Stimulated activated CD4-positive, alpha-beta T cell treated with anti-CD3 and anti-CD28 coated beads, Interleukin-1b, Interleukin-23, amount 100 ng/mL, for 24 hours (primary cell): ENCODE measurements at regions not wholly inside any gene's neighbourhood (a gene's known extent, or its start where the extent isn't known, plus 50 kb on each side); places are given as distances from the start of the nearest gene placed in this dataset.
A peak's percentile ranks its signal among the peaks of the same experiment; 100 is the strongest.

Experiments
- DNase-seq, 4 experiments: peaks; one replicate each; pipeline ENCODE4 v3.0.0-alpha.2; 2020; ENCODE audit warnings: low read depth in 4 of 4, low spot score in 1 of 4

DNA sequence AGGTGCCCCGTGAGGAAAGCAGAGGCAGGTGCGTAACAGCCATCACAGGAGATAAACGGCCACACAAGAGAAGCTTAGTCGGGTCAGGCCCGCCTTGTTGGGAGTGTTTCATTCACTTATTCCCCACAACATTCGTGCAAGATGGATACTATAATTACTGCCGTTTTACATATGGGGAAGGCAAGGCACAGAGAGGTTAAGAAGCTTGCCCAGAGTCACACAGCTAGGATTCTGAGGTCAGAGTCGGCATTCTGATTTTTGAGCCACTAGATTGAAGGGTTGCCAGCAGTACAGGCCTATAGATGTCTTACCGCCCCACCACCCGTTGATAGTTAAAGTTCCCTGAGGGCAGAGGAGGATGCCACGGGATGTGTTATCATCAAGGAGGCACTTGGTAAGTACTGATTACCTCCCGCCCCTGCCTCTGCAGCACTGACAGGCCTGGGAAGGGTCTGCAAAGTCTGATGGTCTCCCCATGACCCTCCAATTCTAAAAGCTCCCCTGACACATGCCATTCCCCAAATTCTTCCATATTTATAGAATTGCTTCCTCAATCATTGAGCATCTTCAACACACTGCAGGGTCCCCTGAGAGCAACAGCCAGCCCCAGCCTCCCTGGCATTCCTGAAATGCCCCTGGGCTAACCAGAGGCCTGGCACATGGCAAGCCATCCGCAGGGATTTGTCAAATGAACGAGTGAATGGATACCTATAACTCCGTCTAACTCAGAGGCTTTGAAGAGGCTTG is 74.7 kb upstream of the CLDN14 start:
- no peak for DNase-seq

DNA sequence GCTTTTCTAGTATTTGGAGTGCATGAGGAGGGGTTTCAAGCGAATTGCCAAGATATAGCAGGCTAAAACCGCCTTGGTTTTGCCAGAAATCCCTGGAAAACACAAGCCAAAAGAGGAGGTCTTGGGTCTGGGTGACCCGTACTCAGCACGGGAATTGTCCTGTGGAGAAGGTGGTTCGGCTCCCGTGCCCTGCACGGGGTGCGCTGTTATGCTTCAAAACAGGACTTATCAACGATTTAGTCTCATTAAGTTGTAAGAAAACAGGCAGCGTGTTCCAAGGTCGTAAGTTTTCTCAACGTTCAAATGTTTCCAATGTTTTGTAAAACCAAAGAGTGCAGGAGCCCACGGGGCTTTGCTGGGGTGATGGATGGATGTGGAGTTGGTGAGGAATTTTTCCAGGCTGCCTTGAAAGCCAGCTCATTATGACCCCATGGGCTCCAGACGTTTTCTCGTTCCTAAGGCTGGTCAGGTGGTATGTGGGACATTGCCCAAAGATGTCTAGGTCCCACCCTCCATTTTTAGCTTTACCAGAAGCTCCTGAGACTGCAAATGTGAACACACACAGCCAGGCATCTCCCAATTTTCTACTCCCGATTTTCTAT is 75.4 kb upstream of the CLDN14 start:
- DNase-seq = no peak

DNA sequence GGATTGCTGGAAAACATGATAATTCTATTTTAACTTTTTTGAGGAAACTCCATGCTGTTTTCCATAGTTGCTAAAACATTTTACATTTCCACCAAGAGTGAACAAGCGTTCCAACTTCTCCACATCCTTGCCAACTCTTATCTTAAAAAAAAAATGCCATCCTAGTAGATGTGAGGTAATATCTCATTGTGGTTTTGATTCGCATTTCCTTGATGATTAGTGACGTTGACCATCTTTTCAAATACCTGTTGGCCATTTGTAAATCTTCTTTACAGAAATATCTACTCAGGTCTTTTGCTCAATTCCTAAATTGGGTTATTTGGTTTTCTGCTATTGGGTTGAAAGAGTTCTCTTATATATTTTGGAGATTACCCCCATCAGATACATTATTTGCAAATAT is 77.4 kb upstream of the CLDN14 start:
- no peak for DNase-seq

DNA sequence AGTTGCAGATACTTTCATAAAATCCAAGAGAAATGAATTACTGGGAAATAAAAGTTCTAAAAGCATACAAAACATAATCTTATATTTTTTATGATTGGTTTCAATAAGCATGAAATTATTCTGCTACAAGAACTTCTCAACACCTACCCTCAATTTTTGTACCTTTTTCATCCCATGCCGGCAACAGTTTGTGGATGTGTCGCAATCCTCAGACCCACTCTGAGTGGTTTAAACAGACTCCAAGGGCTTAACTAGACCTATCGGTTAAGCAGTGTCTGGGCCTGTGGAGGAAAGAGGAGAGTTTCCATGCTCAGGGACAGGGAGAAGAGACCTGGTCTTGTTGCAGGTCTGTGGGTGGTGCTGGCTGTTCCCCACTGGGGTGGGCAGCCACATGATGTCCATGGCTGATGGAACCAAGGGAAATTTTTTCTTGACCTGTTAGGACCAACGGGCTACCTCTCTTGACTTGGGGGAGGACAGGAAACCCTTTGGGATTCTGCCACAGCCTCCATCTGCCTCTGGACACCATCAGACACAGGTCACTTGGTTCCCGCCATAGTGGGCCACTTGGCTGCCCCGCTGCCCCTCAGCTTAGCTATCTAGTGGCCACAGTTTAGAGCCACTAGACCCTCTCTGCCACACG is 81.1 kb upstream of the CLDN14 start:
- DNase-seq = no peak

DNA sequence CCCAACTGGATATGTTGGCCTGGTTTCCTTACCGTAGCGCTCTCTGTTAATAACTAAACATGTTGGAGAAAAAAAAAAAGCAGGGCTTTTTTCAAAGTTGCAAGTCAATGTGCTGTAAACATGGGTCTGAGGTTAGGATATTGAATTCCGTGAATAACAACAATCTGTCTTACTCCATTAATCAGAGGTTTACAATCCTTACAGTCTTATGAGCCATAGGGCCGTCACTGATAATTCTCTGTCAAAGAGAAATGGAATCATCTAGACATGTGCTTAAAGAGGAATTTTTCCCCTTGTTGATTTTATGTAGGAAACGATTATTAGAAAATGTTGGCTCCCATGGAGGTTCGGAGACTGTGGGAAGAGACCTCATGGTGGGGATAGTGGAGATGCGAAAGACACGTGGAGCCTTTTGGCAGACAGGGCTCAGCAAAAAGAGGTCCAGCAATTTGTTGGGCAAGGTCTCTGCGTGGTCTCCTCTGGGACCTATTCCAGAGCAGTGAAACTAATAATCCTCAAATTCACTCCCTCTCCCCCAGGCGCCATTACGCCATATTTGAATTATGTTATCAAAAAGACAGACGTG is 83.5 kb upstream of the CLDN14 start:
- no peak for DNase-seq

DNA sequence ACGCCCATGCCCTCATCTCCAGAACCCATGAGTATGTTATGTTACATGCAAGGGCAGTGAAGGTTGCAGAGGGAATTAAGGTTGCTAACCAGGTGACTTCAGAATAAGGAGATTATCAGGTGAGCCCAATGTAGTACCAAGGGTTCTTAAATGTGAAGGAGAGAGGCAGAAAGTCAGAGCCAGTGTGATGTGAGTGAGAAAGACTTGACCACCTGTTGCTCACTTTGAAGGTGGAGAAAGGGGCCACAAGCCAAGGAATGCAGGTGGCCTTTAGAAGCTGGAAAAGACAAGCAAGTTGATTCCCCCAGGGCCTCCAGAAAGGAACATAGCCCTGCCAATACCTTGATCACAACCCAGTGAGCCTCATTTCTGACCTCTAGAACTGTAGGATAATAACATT is 84.7 kb upstream of the CLDN14 start:
- DNase-seq = no peak

DNA sequence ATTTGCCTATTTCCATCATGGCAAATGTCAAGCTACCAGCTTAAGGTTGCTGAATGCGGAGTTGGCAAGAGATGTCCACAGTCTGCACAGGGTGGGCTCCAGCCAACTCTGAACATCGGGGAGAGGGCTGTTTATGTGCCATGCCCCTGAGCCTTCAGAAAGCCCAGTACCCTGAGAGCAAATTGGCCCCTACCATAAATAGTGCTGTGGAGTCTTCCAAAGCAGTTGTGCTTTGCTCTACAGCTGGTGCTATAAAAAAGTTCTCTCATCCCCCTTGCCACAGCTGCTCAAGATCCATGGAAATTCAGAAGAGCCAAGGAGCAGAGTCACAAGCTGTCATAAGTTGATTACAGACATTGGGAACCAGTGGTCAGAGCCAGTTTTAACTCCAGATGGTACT is 85.6 kb upstream of the CLDN14 start:
- no peak for DNase-seq

DNA sequence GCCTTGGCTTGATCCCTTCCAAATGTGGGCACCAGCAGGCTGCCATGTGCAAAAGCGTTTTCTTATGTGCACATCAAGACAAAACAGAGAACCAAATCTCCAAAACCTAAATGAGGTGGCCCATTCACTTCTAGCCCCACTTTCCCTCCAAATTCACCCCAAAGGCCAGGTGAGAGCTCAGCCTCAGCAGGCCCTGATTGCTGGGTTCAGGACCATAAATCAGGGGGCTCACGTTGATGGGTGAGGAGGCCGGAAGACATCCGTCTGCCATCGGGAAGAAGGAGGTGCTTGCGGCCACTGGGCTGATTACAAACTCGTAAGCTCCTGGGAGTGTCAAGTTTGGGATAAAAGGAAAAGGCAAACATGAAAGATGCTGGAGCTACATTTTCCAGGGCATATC is 86.7 kb upstream of the CLDN14 start:
- DNase-seq = no peak

DNA sequence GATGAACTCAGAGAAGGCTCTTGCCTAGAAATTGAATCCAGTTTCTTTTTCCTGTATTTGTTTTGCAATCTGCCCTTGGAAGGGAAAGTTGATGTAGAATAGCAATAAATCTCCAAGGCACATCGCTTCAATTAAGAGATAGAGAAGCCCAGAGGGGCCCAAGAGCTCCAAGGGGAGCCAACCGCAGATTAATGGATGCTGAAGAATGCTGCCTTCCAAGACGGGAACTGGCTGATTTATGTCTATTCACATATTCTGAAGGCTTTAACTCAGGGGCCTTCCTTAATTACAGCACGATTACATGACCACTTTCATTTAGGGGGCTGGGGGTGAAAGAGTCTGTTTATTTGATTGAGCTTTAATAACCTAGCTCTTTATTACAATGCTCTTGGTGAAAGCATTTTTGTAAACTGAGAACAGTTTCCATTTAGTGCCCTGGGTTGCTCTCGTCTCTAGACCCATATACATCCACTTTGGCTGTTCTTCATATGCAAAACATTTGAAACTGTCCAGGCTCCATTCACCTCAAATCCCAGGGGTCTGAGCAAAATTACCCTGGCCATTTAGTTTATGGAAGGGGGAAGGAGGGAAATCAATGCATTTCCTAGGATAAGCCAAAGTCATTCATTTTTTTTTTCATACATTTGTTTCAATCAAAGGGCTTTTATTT is 87.4 kb upstream of the CLDN14 start:
- no peak for DNase-seq

DNA sequence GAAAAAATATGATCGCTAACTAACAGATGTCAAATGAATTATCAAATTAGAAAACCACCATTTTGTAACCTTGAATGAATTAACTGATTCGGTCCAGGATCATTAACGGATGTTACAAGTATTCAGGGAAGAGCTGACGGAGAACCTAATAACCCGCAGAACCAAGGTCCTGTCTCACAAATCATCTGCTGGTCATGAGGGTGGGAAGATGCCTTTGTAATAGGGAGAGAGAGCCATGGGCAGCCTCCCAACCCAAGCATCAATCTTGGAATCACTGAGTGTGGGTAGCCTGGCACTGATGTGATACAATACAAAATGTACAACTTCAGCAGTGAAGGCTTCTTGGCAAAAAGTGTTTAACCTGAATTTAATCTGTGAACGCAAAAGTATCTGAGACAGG is 89.6 kb upstream of the CLDN14 start:
- no peak for DNase-seq

DNA sequence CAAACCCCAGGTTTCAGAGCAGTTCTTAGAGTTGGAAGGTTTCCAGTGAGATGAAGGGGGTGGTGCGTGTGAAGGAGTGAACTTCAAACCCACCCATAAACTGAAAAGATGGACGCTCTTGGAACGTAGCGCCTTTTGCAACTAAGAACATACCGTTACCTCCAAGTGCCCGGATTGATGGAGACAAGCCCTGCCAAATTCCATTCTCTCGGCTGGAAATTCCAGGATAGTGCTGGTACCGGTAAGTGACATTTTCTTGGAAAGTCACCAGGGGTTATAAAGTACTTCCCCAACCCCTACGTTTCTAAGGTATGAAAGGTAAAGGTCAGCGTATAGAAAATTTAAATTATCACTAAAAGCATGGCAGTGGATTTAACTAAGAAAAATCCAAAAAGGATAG is 91.6 kb upstream of the CLDN14 start:
- DNase-seq = no peak

DNA sequence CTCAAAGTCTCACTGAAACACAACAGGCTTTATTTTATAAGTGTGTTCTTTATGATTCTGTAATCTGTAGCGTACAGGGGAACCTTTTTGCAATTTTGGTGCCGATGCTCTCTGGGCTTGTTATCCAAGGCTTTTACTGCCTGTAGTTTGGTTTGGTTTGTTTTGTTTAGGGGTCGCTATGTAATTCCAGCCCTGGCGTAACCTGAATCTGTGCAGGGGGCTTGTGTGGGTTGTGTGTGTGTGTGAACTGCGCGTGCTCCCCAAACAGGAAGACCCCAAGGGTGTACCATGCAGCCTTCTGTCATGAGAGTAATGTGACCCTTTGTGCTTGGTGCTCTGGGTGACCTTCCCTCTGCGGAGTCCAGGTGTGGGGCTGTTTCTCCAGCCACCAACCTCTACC is 92.1 kb upstream of the CLDN14 start:
- DNase-seq = no peak

DNA sequence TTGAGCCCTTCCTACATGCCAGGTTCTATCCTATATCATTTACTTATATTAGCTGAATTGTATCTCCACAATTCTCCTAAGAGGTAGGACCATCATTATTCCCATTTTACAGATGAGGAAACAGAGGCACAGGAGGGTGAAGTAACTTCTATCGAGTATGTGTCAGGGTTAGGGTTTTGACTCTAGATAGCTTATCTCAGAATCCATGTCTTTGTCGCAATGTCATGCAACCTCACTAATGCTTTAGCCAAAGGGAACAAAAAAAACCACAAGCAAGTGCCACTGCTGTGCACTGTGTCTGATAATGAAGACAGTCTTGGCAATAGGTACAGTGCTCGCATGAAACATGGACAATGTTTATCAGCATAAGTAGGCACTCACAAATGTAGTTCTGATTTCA is 95.4 kb upstream of the CLDN14 start:
- no peak for DNase-seq

DNA sequence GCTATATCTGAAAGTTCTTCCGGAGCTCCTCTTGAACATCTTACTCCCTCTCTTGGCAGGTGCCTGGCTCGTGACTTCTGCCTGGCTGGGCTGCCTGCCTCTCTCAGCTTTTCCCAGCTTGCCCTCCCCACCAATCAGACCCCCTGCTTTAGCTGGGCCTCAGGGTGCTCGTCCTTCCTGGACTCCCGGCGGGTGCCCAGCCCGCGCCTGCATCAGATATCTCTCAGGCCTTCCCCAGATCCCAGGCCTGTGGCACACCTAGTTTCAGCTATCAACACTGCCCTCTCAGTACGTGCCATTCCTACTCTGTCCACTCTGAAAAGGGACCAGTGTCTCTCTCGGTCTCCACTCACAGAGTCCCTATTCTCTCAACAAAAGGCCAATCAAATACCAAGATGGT is 96.5 kb upstream of the CLDN14 start:
- DNase-seq = no peak

DNA sequence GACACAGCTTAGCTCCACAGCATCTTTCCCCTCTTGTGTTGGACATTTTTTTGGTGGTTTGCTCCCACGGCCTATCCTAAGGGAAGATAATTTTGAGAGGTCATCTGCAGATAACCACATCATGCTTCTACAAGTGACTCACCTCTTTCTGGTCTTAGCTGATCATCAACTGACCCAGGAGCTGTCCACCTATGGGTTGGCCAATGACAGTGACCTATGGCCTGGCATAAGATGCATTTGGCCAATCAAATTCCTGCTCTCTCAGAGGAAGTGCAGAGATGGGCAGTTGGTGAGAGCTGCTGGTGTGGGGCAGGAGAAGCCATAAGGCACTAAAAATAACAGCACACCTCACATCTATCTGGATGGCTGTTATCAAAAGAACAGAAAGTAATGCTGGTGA is 100.0 kb upstream of the CLDN14 start:
- no peak for DNase-seq

DNA sequence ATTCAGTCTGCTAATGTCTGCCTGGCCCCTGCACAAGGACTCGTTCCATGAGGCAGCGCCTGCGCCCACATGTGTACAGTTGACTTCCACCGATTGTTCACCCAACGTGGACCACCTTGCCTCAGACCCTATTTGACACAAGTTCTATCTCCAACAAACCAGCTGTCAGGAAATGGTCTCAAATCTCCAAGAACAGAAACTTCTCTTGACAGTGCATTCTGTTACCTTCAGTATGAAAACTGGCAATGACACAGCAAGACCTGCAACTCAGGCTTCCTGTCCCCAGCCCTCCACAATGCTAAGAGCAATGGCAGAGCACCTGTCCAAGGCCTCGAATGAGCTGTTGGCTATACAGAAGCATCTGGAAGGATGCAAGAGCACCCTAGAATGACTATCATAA is 102.3 kb upstream of the CLDN14 start:
- DNase-seq = no peak

DNA sequence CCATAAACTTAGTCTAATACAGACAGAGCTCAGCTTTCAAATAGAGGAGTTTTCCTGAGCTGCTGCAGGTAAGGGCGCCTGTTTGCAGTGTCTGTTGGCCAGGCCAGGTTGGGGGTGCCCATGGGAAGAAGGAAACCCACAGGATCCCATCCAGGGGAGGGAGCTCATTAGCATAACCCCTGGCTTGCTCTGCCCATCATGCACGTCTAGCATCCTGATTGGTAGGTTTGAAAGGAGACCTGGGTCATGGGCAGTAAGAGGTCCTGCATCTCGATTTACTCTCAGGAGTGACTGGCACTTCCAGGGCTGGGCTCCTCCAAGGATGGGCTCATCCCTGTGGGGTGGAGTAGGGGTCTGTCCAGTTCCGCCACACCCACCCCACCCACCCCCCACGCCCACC is 103.7 kb upstream of the CLDN14 start:
- no peak for DNase-seq

DNA sequence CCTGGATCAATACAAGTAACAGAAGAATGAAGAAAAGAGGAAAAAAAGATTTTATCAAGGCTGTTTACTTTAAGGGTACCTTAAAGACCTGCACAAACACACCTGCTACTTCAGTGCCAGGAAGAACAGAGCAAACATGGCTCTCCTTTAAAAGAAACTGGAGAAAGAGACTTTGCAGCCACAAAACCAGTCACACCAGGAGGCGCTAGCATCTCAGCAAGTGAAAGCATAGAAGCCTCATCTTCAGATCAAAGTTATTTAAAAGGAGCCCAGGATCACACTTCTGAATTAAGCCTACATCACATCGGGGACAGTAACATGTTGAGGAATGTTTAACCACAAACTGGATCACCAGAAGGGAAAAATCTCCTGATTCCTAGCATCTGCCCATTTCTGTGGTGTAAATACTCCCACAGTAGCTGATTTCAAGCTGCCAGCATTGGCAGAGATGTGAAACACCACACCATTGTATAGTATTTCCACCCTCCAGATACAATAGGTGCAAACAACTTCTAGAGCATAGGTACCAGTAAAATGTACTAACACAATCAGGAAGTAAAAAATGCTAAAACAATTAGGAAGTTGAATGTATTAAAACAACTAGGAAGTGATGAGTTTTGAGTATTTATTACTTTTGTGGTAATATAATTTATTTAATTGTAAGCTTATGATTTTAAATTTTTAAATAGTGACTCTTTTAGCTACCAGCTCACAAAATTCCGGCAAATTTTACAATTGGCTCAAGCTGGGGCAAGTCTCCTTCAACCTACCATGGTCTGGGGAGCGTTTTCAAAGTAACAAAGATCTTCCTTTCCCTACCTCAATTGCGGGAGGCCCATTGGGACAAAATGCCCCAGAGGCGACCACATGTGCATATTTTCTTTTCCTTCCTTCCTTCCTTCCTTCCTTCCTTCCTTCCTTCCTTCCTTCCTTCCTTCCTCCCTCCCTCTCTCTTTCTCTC is 105.3 kb upstream of the CLDN14 start:
- DNase-seq = no peak

DNA sequence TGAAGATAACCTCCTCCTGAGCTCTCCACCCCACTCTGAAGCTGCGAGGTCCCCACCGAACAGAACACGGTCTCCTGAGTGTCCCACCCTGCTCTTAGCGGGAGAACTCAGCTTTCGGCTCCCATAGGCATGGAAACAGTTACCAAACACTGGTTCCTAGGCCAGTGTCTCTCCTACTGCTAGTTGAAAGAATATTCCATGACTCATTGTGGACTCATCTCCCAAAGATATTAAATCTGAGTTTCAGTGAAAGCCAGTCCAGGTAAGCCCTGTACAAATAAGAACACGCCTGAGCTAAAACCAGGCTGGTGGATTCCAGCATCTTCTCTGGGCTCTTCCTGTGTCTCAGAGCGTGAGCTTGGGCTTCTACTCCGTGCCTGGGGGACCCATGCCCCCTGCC is 107.5 kb upstream of the CLDN14 start:
- no peak for DNase-seq

DNA sequence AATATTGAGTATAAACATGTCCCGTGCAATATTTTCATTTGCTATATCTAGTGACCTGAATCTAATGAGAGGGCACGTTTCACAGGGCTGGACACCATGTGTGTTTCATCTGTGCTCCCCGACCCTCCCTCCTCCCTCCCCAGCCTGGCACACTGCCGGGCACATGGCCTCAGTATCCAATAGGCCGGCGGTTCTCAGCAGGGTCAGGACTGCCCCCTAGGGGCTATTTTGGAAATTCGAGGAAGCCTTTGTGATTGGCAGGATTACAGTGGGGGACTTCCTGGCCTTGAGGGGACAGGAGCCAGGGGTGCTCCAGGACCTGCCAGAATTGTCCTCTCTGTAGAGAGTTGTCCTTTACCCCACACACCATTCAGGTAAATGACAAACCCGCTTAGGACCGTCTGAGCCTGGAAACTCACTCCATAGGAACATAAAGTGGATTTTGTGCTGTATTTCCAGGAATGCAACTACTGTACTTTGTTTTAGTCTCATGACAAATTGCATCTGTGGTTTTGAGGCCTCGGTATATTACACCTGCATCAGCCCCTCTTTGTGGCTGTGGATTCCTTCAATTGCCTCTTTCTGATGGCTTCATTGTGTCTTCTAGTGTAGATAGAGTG is 109.5 kb upstream of the SIM2 start:
- peak in 1 of 4 experiments; percentile 6 for DNase-seq
